SKM-1 (cell line): ENCODE measurements at regions not wholly inside any gene's neighbourhood (a gene's known extent, or its start where the extent isn't known, plus 50 kb on each side); places are given as distances from the start of the nearest gene placed in this dataset.
"Not testable (repeated sequence)": the region's sequence is repeated elsewhere in the genome, so short reads cannot be mapped to it uniquely, and the experiment has no call there.

Experiments
- DNase-seq: peaks from one replicate; lab custom pipeline; 2025; ENCODE audit not compliant: unreplicated experiment; lab: John Stamatoyannopoulos, UW

- not testable (repeated sequence) for DNase-seq
Measured at GRCh38 chr14:105706701-105707019, 180.3 kb downstream of the TMEM121 start.

GRCh38 chr14:105707099-105707498 is 180.7 kb downstream of the TMEM121 start:
- DNase-seq, result not testable (repeated sequence)

DNA sequence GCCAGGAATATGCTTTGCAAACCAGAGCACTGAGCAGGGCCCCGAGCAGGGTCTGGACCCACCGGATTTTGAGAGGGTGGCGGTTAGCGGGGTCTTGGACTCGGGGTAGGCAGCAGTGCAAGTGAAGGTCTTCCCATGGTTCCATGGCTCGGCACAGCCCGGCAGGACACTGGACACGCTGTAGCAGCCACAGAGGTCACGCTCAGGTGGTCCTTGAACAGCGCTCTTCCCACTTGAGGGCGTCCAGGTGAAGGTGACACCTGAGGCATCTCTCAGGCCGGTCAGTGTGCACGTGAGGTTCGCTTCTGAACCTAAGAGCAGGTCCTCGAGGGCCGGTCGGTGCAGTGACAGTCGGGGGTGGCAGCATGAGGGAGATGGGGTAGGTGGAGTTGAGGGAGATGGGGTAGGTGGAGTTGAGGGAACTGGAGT is 181.4 kb downstream of the TMEM121 start:
- DNase-seq, result not testable (repeated sequence)

GRCh38 chr14:105708251-105709134 is 182.1 kb downstream of the TMEM121 start:
- not testable (repeated sequence) for DNase-seq

GRCh38 chr14:105709281-105710118 is 183.1 kb downstream of the TMEM121 start:
- DNase-seq, result no peak

DNA sequence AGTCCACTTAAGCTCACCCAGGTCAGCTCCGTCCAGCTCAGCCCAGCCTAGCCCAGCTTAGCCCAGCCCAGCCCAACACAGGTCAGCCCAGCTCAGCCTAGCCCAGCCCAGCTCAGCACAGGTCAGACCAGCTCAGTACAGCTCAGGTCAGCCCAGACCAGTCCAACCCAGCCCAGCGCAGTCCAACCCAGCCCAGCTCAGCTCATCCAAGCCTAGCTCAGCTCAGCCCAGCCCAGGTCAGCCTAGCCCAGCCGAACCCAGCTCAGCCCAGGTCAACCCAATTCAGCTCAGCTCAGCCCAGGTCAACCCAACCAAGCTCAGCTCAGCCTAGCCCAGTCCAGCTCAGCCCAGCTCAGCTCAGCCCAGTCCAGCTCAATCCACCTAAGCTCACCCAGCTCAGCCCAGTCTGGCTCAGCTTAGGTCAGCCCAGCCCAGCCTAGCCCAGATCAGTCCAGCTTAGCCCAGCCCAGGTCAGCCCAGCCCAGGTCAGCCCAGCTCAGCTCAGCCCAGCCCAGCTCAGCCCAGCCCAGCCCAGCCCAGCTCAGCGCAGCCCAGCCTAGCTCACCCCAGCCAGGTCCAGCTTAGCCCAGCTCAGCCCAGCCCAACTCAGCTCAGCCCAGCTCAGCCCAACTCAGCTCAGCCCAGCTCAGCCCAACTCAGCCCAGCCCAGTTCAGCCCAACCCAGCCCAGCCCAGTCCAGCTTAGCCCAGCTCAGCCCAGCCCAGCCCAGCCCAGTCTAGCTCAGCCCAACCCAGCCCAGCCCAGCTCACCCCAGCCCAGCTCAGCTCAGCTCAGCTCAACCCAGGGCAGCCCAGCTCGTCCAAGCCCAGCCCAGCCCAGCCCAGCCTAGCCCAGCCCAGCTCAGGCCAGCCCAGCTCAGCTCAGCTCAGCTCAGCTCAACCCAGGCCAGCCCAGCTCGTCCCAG is 184.0 kb downstream of the TMEM121 start:
- no peak for DNase-seq

- DNase-seq, result no peak
Measured at GRCh38 chr14:105711044-105711620, 184.7 kb downstream of the TMEM121 start.

DNA sequence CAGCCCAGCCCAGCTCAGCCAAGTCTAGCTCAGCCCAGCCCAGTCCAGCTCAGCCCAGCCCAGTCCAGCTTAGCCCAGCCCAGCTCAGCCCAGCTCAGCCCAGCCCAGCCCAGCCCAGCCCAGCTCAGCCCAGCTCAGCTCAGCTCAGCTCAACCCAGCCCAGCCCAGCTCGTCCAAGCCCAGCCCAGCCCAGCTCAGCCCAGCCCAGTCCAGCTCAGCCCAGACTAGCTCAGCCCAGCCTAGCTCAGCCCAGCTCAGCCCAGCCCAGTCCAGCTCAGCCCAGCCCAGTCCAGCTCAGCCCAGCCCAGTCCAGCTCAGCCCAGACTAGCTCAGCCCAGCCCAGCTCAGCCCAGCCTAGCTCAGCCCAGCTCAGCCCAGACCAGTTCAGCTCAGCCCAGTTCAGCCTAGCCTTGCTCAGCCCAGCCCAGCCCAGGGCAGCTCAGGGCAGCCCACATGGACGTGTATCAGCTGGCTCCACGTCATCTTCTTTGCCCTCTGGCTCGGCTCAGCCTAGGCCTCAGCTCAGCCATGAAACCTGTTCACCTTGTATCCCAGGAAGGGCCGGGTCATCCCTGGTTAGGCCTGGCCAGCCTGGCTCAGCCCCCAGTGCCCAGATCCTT is 185.6 kb downstream of the TMEM121 start:
- no peak for DNase-seq

DNA sequence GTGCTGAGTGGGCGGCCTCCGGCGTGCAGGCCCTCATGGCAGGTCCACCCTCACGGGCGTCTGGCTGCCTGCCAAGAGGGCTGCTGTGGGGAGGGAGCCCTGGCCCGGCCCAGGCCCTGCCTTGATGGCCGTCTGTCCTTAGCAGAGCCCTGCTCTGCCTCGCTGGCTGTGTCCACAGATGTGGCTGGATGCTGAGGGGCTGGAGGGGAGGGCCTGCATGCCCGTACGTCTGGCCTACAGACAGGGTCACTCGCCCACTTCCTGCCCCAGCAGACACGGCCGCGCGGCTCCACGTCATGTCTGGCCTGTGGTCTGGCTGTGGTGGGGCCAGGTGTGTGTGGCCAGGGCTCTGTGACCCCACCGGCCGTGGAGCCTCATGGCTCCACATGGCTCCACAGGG is 186.3 kb downstream of the TMEM121 start:
- not testable (repeated sequence) for DNase-seq

DNA sequence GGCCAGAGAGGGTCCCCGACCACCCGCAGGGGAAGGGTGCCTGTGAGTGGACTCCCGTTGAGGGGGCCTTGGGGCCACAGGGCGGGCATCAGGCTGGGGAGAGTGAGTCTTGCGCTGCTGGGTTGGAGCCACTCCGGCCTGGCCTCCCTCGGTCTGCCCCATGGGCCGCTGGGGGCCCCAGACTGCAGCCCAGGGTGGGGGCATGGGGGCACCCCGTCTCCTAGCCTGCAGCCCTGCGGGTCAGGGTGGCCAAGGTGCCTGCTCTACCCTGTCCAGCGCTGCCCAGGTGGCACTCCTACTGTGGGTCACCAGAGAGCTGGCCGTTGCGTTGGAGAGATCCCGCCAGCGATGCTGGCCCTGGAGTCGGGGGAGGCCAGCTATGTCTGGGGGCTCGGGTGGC is 186.8 kb downstream of the TMEM121 start:
- DNase-seq, result not testable (repeated sequence)

GRCh38 chr14:105713836-105714235 is 187.5 kb downstream of the TMEM121 start:
- DNase-seq, result not testable (repeated sequence)

DNA sequence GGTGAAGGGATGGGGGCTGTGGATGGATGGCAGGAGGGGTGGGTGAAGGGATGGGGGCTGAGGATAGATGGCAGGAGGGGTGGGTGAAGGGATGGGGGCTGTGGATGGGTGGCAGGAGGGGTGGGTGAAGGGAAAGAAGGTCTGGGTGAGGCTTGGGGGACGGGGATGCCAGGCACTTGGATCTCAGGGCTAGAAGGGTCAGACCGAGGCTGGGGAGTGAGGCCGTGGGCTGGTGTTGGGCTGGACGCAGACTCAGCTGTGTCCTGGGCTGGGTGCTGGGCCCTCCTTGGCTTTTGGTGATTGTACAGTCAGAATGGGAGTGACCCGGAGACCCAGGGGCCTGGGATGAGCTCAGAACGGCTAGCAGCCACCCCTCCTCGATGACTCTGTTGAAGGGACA is 192.4 kb downstream of the TMEM121 start:
- not testable (repeated sequence) for DNase-seq

DNA sequence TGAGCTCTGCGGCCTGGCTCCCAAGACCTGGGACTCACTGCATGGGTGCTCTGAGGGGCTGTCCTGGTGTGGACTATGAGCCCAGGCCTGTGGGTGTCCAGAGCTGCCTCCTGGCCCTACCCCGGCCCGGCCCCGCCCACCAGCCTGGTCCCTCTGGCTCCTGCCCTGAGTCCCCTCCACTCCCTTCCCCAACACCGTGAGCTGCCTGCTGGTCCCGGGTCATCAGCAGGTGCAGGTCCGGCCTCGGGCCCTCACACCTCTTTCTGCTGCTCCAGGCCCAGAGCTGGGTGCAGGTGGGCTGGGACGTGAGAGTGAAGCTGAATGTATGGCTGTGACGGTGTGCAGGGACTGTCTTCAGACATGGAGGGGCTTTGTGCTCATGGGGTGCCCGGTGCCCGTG is 193.7 kb downstream of the TMEM121 start:
- DNase-seq, result not testable (repeated sequence)

DNA sequence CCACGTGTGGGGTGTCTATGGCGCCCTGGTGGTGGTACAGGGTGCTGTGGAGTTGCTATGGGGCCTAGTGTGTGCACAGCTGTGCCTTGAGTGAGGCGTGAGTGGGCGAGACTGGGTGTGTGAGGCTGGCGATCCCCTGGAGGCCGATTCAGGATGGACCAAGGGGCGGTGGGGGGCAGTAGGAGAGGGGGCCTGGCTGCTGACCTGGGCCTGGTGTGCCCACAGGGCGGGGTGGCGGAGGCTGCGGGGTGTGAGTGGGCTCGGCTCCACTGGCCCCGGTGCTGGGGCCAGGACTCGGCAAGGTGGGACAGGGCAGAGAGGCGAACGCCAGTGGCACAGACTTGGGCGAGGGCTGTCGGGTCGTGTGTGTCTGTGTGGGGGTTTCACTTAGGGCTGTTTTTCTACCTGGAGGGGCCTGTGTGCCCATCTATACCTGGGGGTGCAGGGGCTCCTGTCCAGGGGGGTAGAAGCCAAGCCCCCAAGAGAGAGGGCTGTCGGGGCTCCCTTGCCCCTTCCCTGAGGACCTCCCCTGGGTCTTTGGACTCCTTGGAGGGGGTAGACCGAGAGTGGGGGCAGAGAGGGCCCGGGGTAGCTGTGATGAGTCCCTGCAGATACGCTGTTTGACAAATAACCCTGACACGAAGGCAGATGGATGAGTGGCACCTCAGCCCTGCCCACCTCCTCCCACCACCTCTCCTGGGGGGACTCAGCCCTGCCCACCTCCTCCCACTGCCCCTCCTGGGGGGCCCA is 194.6 kb downstream of the TMEM121 start:
- not testable (repeated sequence) for DNase-seq

DNA sequence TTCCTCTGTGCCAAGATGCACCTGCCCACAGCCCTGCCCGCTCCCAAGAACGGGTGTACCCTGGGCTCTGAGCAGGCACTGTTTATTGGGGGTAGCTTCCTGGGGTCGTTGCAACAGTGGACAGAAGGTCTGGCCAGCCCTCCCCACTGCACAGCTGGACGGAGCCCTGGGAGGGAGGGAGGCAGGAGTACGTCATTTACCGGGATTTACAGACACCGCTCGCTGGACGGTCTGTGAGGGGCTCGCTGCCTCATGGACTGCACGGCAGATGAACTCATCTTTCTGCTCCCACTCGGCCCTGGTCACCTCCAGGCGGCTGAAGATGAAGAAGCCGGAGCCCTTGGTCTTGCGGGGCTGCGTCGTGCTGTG is 195.2 kb downstream of the TMEM121 start:
- DNase-seq, result not testable (repeated sequence)

DNA sequence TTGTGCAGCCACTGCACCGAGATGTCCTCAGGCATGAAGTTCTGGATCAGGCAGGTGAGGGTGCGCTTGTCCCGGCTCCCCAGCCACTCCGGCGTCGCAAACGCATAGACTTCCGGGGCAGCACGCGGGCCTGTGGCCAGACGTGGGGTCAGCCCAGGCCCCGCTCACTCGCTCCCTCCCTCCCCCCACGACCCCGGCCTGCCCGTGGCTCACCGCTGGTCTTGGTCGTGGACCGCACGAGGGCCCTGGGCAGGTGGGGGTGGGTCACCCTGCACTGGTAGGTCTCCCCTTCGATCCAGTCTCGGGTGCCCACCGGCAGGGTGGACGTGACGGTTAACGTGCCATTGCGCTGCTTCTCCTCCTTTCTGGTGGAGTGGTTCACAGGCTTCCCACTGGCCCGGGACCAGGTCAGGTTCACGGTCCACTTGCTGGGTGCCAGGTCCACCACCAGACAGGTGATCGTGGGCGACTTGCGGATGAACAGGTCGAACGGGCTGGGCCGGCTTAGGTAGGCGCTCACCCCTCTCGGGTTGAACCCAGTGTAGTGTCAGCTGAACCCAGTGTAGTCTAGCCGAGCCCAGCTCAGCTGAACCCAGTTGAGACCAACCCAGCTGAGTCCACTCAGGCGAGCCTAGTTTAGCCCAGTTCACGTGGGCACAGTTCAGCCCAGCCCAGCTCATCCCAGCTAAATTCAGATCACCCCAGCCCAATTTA is 195.8 kb downstream of the TMEM121 start:
- DNase-seq, result not testable (repeated sequence)

DNA sequence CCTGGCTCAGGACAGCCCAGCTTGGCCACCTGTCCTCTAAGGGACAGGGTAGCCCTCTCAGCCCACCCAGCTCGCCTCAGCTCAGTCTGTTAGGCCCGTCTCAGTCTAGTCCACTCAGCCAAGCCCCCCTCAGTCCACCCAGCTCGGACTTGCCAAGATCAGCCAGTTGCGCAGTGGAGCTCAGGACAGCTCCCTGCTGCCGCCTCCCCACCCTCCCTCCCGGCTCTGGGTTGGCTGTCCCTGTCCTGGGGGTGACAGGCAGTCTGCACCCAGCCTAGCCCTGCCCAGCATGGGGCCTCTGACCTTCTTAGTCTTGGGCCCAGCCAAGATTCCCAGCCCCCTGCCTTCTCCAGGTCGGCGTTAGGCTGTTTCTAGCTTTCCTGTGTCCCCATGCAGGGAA is 196.9 kb downstream of the TMEM121 start:
- DNase-seq, result not testable (repeated sequence)

GRCh38 chr14:105723776-105724175 is 197.4 kb downstream of the TMEM121 start:
- not testable (repeated sequence) for DNase-seq
